HG03342 (cell line): ENCODE measurements at regions not wholly inside any gene's neighbourhood (a gene's known extent, or its start where the extent isn't known, plus 50 kb on each side); places are given as distances from the start of the nearest gene placed in this dataset.
"Not testable (repeated sequence)": the region's sequence is repeated elsewhere in the genome, so short reads cannot be mapped to it uniquely, and the experiment has no call there.

Experiments
- ATAC-seq: cut with Tn5 transposase; IDR thresholded peaks from one replicate; pipeline ENCODE4 v1.9.1; 2021; ENCODE audit warnings: mild to moderate bottlenecking, moderate library complexity; ENCODE audit not compliant: unreplicated experiment

GRCh38 chr7:83749495-83749894 is 100.6 kb upstream of the SEMA3E start:
- ATAC-seq, result no peak

GRCh38 chr7:83739527-83739926 is 90.6 kb upstream of the SEMA3E start:
- ATAC-seq, result no peak

- no peak for ATAC-seq
Measured at GRCh38 chr7:83738291-83738835, 89.4 kb upstream of the SEMA3E start.

GRCh38 chr7:83732305-83732704 is 83.4 kb upstream of the SEMA3E start:
- no peak for ATAC-seq

GRCh38 chr7:83731154-83731553 is 82.2 kb upstream of the SEMA3E start:
- ATAC-seq, result no peak

GRCh38 chr7:83716923-83717322 is 68.0 kb upstream of the SEMA3E start:
- not testable (repeated sequence) for ATAC-seq

GRCh38 chr7:83708531-83708930 is 59.6 kb upstream of the SEMA3E start:
- ATAC-seq, result no peak

- no peak for ATAC-seq
Measured at GRCh38 chr7:83704564-83704963, 55.6 kb upstream of the SEMA3E start.

- ATAC-seq, result no peak
Measured at GRCh38 chr7:83702446-83702845, 53.5 kb upstream of the SEMA3E start.

GRCh38 chr7:83701736-83702135 is 52.8 kb upstream of the SEMA3E start:
- ATAC-seq, result no peak
